Activated naive CD8-positive, alpha-beta T cell treated with anti-CD3 and anti-CD28 coated beads for 36 hours (primary cell): ENCODE measurements at regions not wholly inside any gene's neighbourhood (a gene's known extent, or its start where the extent isn't known, plus 50 kb on each side); places are given as distances from the start of the nearest gene placed in this dataset.

Experiments used
- DNase-seq: peaks from one replicate; pipeline ENCODE4 v3.0.0; 2021
- H3K27ac Mint-ChIP-seq: one replicate; pipeline ENCODE4 v1.8.0; 2022; ENCODE audit warnings: mild to moderate bottlenecking, moderate library complexity, mixed read lengths
- H3K27me3 Mint-ChIP-seq: one replicate; pipeline ENCODE4 v1.8.0; 2022; ENCODE audit warnings: mild to moderate bottlenecking, mixed read lengths
- H3K36me3 Mint-ChIP-seq: one replicate; pipeline ENCODE4 v1.8.0; 2021; ENCODE audit warnings: mild to moderate bottlenecking, mixed read lengths
- H3K4me1 Mint-ChIP-seq: one replicate; pipeline ENCODE4 v1.8.0; 2021; ENCODE audit warnings: mixed read lengths
- H3K4me3 Mint-ChIP-seq: one replicate; pipeline ENCODE4 v1.8.0; 2022; ENCODE audit warnings: mild to moderate bottlenecking, moderate library complexity, mixed read lengths
- H3K9me3 Mint-ChIP-seq: one replicate; pipeline ENCODE4 v1.8.0; 2022; ENCODE audit warnings: mixed read lengths

- peaks cover 9% of the 10 kb centered on the region for H3K4me1 Mint-ChIP-seq
These were observed 155.2 kb downstream of the SH2D1A start for GRCh38 chrX:124501586-124501985.

GRCh38 chrX:124502166-124502565 lies 155.8 kb downstream of the SH2D1A start:
- H3K4me3 Mint-ChIP-seq, result no peak overlapping the region
- H3K4me1 Mint-ChIP-seq, result peaks cover 9% of the 10 kb centered on the region
- DNase-seq, result peak; percentile 2
- no peaks in the 10 kb centered on the region for H3K27me3 Mint-ChIP-seq
- H3K9me3 Mint-ChIP-seq, result no peaks in the 10 kb centered on the region
- no peaks in the 10 kb centered on the region for H3K36me3 Mint-ChIP-seq
- peak overlapping the region; percentile 78 for H3K27ac Mint-ChIP-seq

More at GRCh38 chrX:124501586-124501985, 155.2 kb downstream of the SH2D1A start:
- no peak overlapping the region for H3K4me3 Mint-ChIP-seq
- no peaks in the 10 kb centered on the region for H3K27me3 Mint-ChIP-seq
- no peak for DNase-seq
- no peaks in the 10 kb centered on the region for H3K36me3 Mint-ChIP-seq
- H3K27ac Mint-ChIP-seq, result peak overlapping the region; percentile 60
- H3K9me3 Mint-ChIP-seq, result no peaks in the 10 kb centered on the region

- Mint-ChIP-seq H3K9me3 (no peaks in the 10 kb centered on the region), H3K4me3 (no peak overlapping the region)
These were observed 156.2 kb downstream of the SH2D1A start for GRCh38 chrX:124502599-124502998.

GRCh38 chrX:124504111-124504983 lies 158.0 kb downstream of the SH2D1A start:
- H3K27me3 Mint-ChIP-seq, result no peaks in the 10 kb centered on the region
- H3K4me3 Mint-ChIP-seq, result no peak overlapping the region
- no peak for DNase-seq
- peaks cover 9% of the 10 kb centered on the region for H3K4me1 Mint-ChIP-seq
- no peaks in the 10 kb centered on the region for H3K9me3 Mint-ChIP-seq
- no peaks in the 10 kb centered on the region for H3K36me3 Mint-ChIP-seq
- no peak overlapping the region for H3K27ac Mint-ChIP-seq

More at GRCh38 chrX:124502599-124502998, 156.2 kb downstream of the SH2D1A start:
- no peak for DNase-seq
- Mint-ChIP-seq H3K36me3 (no peaks in the 10 kb centered on the region), H3K27me3 (no peaks in the 10 kb centered on the region), H3K27ac (peak overlapping the region; percentile 78), H3K4me1 (peaks cover 9% of the 10 kb centered on the region)

- H3K4me3 Mint-ChIP-seq, result no peak overlapping the region
- H3K36me3 Mint-ChIP-seq, result no peaks in the 10 kb centered on the region
- no peak for DNase-seq
- no peaks in the 10 kb centered on the region for H3K27me3 Mint-ChIP-seq
- H3K9me3 Mint-ChIP-seq, result no peaks in the 10 kb centered on the region
- H3K4me1 Mint-ChIP-seq, result peaks cover 9% of the 10 kb centered on the region
- no peak overlapping the region for H3K27ac Mint-ChIP-seq
These were observed 159.7 kb downstream of the SH2D1A start for GRCh38 chrX:124506066-124506465.

GRCh38 chrX:124507246-124507645 lies 160.9 kb downstream of the SH2D1A start:
- H3K27ac Mint-ChIP-seq, result no peak overlapping the region
- H3K4me1 Mint-ChIP-seq, result peaks cover 3% of the 10 kb centered on the region
- H3K27me3 Mint-ChIP-seq, result no peaks in the 10 kb centered on the region
- H3K36me3 Mint-ChIP-seq, result no peaks in the 10 kb centered on the region
- H3K4me3 Mint-ChIP-seq, result no peak overlapping the region
- no peaks in the 10 kb centered on the region for H3K9me3 Mint-ChIP-seq
- no peak for DNase-seq

GRCh38 chrX:124518885-124519284 lies 172.5 kb downstream of the SH2D1A start:
- Mint-ChIP-seq H3K27me3 (no peaks in the 10 kb centered on the region), H3K9me3 (no peaks in the 10 kb centered on the region), H3K4me1 (no peaks in the 10 kb centered on the region)

GRCh38 chrX:124524852-124525251 lies 178.5 kb downstream of the SH2D1A start:
- no peaks in the 10 kb centered on the region for H3K4me1 Mint-ChIP-seq
- H3K4me3 Mint-ChIP-seq, result no peak overlapping the region
- H3K9me3 Mint-ChIP-seq, result no peaks in the 10 kb centered on the region
- H3K27ac Mint-ChIP-seq, result no peak overlapping the region
- no peak for DNase-seq
- H3K36me3 Mint-ChIP-seq, result no peaks in the 10 kb centered on the region
- H3K27me3 Mint-ChIP-seq, result peaks cover 2% of the 10 kb centered on the region

More at GRCh38 chrX:124518885-124519284, 172.5 kb downstream of the SH2D1A start:
- H3K4me3 Mint-ChIP-seq, result no peak overlapping the region
- no peak overlapping the region for H3K27ac Mint-ChIP-seq
- peaks cover 5% of the 10 kb centered on the region for H3K36me3 Mint-ChIP-seq
- no peak for DNase-seq

- Mint-ChIP-seq H3K4me1 (no peaks in the 10 kb centered on the region), H3K9me3 (no peaks in the 10 kb centered on the region), H3K27me3 (peaks cover 2% of the 10 kb centered on the region), H3K36me3 (no peaks in the 10 kb centered on the region), H3K27ac (no peak overlapping the region), H3K4me3 (no peak overlapping the region)
- DNase-seq, result no peak
These were observed 183.4 kb downstream of the SH2D1A start for GRCh38 chrX:124529786-124530185.

GRCh38 chrX:124530803-124531202 lies 184.4 kb downstream of the SH2D1A start:
- H3K4me1 Mint-ChIP-seq, result no peaks in the 10 kb centered on the region
- H3K4me3 Mint-ChIP-seq, result no peak overlapping the region
- H3K9me3 Mint-ChIP-seq, result no peaks in the 10 kb centered on the region
- DNase-seq, result no peak
- no peaks in the 10 kb centered on the region for H3K36me3 Mint-ChIP-seq
- peaks cover 2% of the 10 kb centered on the region for H3K27me3 Mint-ChIP-seq
- no peak overlapping the region for H3K27ac Mint-ChIP-seq

- no peaks in the 10 kb centered on the region for H3K36me3 Mint-ChIP-seq
- DNase-seq, result no peak
- H3K9me3 Mint-ChIP-seq, result no peaks in the 10 kb centered on the region
- H3K4me3 Mint-ChIP-seq, result no peak overlapping the region
- no peak overlapping the region for H3K27ac Mint-ChIP-seq
- H3K4me1 Mint-ChIP-seq, result no peaks in the 10 kb centered on the region
- peaks cover 2% of the 10 kb centered on the region for H3K27me3 Mint-ChIP-seq
These were observed 188.2 kb downstream of the SH2D1A start for GRCh38 chrX:124534536-124534935.

- H3K4me1 Mint-ChIP-seq, result no peaks in the 10 kb centered on the region
- no peak overlapping the region for H3K4me3 Mint-ChIP-seq
These were observed 194.1 kb downstream of the SH2D1A start for GRCh38 chrX:124540474-124540873.

GRCh38 chrX:124548571-124548970 lies 202.2 kb downstream of the SH2D1A start:
- Mint-ChIP-seq H3K4me3 (no peak overlapping the region), H3K27ac (no peak overlapping the region), H3K36me3 (no peaks in the 10 kb centered on the region), H3K27me3 (no peaks in the 10 kb centered on the region), H3K4me1 (no peaks in the 10 kb centered on the region), H3K9me3 (no peaks in the 10 kb centered on the region)
- DNase-seq, result no peak

More at GRCh38 chrX:124540474-124540873, 194.1 kb downstream of the SH2D1A start:
- no peak for DNase-seq
- H3K9me3 Mint-ChIP-seq, result no peaks in the 10 kb centered on the region
- H3K36me3 Mint-ChIP-seq, result no peaks in the 10 kb centered on the region
- no peaks in the 10 kb centered on the region for H3K27me3 Mint-ChIP-seq
- no peak overlapping the region for H3K27ac Mint-ChIP-seq

GRCh38 chrX:124555036-124555595 lies 208.8 kb downstream of the SH2D1A start:
- H3K9me3 Mint-ChIP-seq, result no peaks in the 10 kb centered on the region
- H3K27ac Mint-ChIP-seq, result no peak overlapping the region
- no peaks in the 10 kb centered on the region for H3K27me3 Mint-ChIP-seq
- DNase-seq, result no peak
- H3K4me1 Mint-ChIP-seq, result no peaks in the 10 kb centered on the region
- H3K4me3 Mint-ChIP-seq, result no peak overlapping the region
- H3K36me3 Mint-ChIP-seq, result no peaks in the 10 kb centered on the region

- H3K9me3 Mint-ChIP-seq, result no peaks in the 10 kb centered on the region
- no peaks in the 10 kb centered on the region for H3K36me3 Mint-ChIP-seq
These were observed 211.6 kb downstream of the SH2D1A start for GRCh38 chrX:124557976-124558375.

GRCh38 chrX:124573468-124573867 lies 227.1 kb downstream of the SH2D1A start:
- no peak overlapping the region for H3K27ac Mint-ChIP-seq
- H3K4me3 Mint-ChIP-seq, result no peak overlapping the region
- no peaks in the 10 kb centered on the region for H3K9me3 Mint-ChIP-seq
- H3K27me3 Mint-ChIP-seq, result no peaks in the 10 kb centered on the region
- H3K4me1 Mint-ChIP-seq, result no peaks in the 10 kb centered on the region
- no peak for DNase-seq
- H3K36me3 Mint-ChIP-seq, result no peaks in the 10 kb centered on the region

More at GRCh38 chrX:124557976-124558375, 211.6 kb downstream of the SH2D1A start:
- no peak overlapping the region for H3K4me3 Mint-ChIP-seq
- no peaks in the 10 kb centered on the region for H3K4me1 Mint-ChIP-seq
- no peak for DNase-seq
- H3K27ac Mint-ChIP-seq, result no peak overlapping the region
- no peaks in the 10 kb centered on the region for H3K27me3 Mint-ChIP-seq
